GM12891 (cell line): ENCODE measurements at regions not wholly inside any gene's neighbourhood (a gene's known extent, or its start where the extent isn't known, plus 50 kb on each side); places are given as distances from the start of the nearest gene placed in this dataset.

Experiments
- PAX5 ChIP-seq: IDR thresholded peaks from 2 replicates; pipeline ENCODE4 v1.6.1; 2011; ENCODE audit warnings: low read length, moderate library complexity, mild to moderate bottlenecking; ENCODE audit not compliant: insufficient read depth, severe bottlenecking
- POLR2A ChIP-seq: IDR thresholded peaks from 2 replicates; pipeline ENCODE4 v1.6.1; 2011; ENCODE audit warnings: low read depth, low read length, control low read depth
- POLR2AphosphoS5 ChIP-seq: IDR thresholded peaks from 2 replicates; pipeline ENCODE4 v1.6.1; 2011; ENCODE audit warnings: low read depth, low read length, control low read depth
- POU2F2 ChIP-seq: IDR thresholded peaks from 2 replicates; pipeline ENCODE4 v1.6.1; 2011; ENCODE audit warnings: low read depth, mild to moderate bottlenecking, control low read depth, low read length, moderate library complexity
- SPI1 ChIP-seq: IDR thresholded peaks from 2 replicates; pipeline ENCODE4 v1.6.1; 2011; ENCODE audit warnings: low read depth, low read length, control low read depth
- TAF1 ChIP-seq: IDR thresholded peaks from 2 replicates; pipeline ENCODE4 v1.6.1; 2011; ENCODE audit warnings: low read depth, low read length, control low read depth

DNA sequence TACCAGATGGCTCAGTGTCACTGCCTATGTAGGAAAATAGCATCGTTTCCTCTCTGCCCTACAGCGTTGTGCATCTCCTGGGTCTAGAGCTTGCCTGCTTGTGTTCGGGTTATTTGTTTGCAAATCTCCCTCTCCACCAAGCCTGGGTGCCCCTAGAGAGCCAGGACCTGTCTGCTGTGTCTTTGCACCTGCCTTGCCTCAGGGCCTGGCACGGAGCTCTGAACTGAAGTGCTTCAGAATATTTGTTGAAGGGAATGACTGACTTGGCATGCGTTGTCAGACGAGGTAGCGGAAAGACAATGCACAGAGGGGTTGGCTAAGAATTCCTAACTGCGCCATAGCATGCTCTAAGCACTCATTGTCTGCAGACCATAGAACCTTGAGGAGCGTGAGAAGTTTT lies 263.4 kb downstream of the FGF9 start:
- no peak for TF ChIP-seq POLR2A
- no peak for TF ChIP-seq POLR2AphosphoS5
- no peak for TF ChIP-seq POU2F2
- no peak for TF ChIP-seq PAX5
- no peak for TF ChIP-seq TAF1
- TF ChIP-seq SPI1: no peak
